ENCODE measurements at regions not wholly inside any gene's neighbourhood (a gene's known extent, or its start where the extent isn't known, plus 50 kb on each side); places are given as distances from the start of the nearest gene placed in this dataset.

- no peak for TF ChIP-seq EZH2phosphoT487 (IDR thresholded peaks at IDR 0.05; ENCODE audit: borderline replicate concordance)
- TF ChIP-seq, protein P1, sequence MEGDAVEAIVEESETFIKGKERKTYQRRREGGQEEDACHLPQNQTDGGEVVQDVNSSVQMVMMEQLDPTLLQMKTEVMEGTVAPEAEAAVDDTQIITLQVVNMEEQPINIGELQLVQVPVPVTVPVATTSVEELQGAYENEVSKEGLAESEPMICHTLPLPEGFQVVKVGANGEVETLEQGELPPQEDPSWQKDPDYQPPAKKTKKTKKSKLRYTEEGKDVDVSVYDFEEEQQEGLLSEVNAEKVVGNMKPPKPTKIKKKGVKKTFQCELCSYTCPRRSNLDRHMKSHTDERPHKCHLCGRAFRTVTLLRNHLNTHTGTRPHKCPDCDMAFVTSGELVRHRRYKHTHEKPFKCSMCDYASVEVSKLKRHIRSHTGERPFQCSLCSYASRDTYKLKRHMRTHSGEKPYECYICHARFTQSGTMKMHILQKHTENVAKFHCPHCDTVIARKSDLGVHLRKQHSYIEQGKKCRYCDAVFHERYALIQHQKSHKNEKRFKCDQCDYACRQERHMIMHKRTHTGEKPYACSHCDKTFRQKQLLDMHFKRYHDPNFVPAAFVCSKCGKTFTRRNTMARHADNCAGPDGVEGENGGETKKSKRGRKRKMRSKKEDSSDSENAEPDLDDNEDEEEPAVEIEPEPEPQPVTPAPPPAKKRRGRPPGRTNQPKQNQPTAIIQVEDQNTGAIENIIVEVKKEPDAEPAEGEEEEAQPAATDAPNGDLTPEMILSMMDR (conservative IDR thresholded peaks at IDR 0.05; ENCODE audit: low read length): no peak
These were observed 94.8 kb upstream of the GDF10 start for GRCh38 chr10:47205192-47205591.

GRCh38 chr10:47206449-47207280 lies 93.3 kb upstream of the GDF10 start:
- Histone ChIP-seq H3K9ac (ENCODE audit: low read depth, low read length, poor library complexity, severe bottlenecking) (no peak overlapping the region), H3F3A (ENCODE audit: low read depth) (peaks cover 3% of the 10 kb centered on the region; the same call in 1 of the 2 replicates), H3K9me3 (ENCODE audit: insufficient read depth, low read depth, low read length) (no peaks in the 10 kb centered on the region), H4K20me1 (ENCODE audit: insufficient read depth, low read length, poor library complexity, severe bottlenecking) (no peaks in the 10 kb centered on the region), H3K4me3 (ENCODE audit: low read length, poor library complexity, severe bottlenecking) (peak overlapping the region; percentile 31), H2AFZ (ENCODE audit: low read length) (no peak overlapping the region), H3K36me3 (ENCODE audit: insufficient read depth, low read length) (no peaks in the 10 kb centered on the region), H3K4me1 (ENCODE audit: insufficient read depth, low read length, poor library complexity, severe bottlenecking) (peaks cover 32% of the 10 kb centered on the region), H3K4me2 (ENCODE audit: low read depth, low read length, poor library complexity, severe bottlenecking) (peak overlapping the region; percentile 67), H3K27me3 (ENCODE audit: insufficient read depth, low read length, poor library complexity, severe bottlenecking) (no peaks in the 10 kb centered on the region), H3K79me2 (ENCODE audit: insufficient read depth, low read length) (no peaks in the 10 kb centered on the region), H3K9me2 (replicated peaks; ENCODE audit: low read depth, low read length) (no peaks in the 10 kb centered on the region)
- TF ChIP-seq EZH2phosphoT487 (IDR thresholded peaks at IDR 0.05; ENCODE audit: borderline replicate concordance): peak; percentile 22; the same call in 1 of the 2 replicates
- TF ChIP-seq, protein P1 (conservative IDR thresholded peaks at IDR 0.05; ENCODE audit: low read length): no peak

More at GRCh38 chr10:47205192-47205591, 94.8 kb upstream of the GDF10 start:
- Histone ChIP-seq H3K79me2 (ENCODE audit: insufficient read depth, low read length) (no peaks in the 10 kb centered on the region), H3K9ac (ENCODE audit: low read depth, low read length, poor library complexity, severe bottlenecking) (no peak overlapping the region), H3F3A (ENCODE audit: low read depth) (peaks cover 3% of the 10 kb centered on the region; the same call in 1 of the 2 replicates), H3K36me3 (ENCODE audit: insufficient read depth, low read length) (no peaks in the 10 kb centered on the region), H4K20me1 (ENCODE audit: insufficient read depth, low read length, poor library complexity, severe bottlenecking) (no peaks in the 10 kb centered on the region), H2AFZ (ENCODE audit: low read length) (no peak overlapping the region), H3K4me1 (ENCODE audit: insufficient read depth, low read length, poor library complexity, severe bottlenecking) (peaks cover 32% of the 10 kb centered on the region), H3K9me3 (ENCODE audit: insufficient read depth, low read depth, low read length) (no peaks in the 10 kb centered on the region), H3K4me2 (ENCODE audit: low read depth, low read length, poor library complexity, severe bottlenecking) (no peak overlapping the region), H3K4me3 (ENCODE audit: low read length, poor library complexity, severe bottlenecking) (no peak overlapping the region), H3K9me2 (replicated peaks; ENCODE audit: low read depth, low read length) (no peaks in the 10 kb centered on the region), H3K27me3 (ENCODE audit: insufficient read depth, low read length, poor library complexity, severe bottlenecking) (no peaks in the 10 kb centered on the region)

DNA sequence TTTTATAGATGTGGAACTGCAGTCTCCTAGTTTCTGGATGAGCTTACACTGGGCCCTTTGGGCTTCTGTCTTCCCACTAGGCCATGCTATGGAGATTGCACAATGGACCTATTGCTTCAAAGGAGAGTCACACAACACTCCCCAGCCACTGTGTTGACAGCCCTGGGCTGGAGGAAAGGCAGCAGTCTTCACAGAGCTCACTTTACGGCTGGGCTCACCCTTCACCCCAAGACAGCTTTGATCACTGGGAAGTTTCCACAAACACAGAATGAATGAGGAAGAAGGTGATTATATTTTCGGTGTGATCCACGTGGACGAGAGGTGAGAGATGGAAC lies 92.7 kb upstream of the GDF10 start:
- Histone ChIP-seq H4K20me1 (ENCODE audit: insufficient read depth, low read length, poor library complexity, severe bottlenecking) (no peaks in the 10 kb centered on the region), H2AFZ (ENCODE audit: low read length) (no peak overlapping the region), H3K27me3 (ENCODE audit: insufficient read depth, low read length, poor library complexity, severe bottlenecking) (no peaks in the 10 kb centered on the region), H3K9ac (ENCODE audit: low read depth, low read length, poor library complexity, severe bottlenecking) (no peak overlapping the region), H3K4me3 (ENCODE audit: low read length, poor library complexity, severe bottlenecking) (peak overlapping the region; percentile 31), H3F3A (ENCODE audit: low read depth) (peaks cover 3% of the 10 kb centered on the region; the same call in 1 of the 2 replicates), H3K4me1 (ENCODE audit: insufficient read depth, low read length, poor library complexity, severe bottlenecking) (peaks cover 32% of the 10 kb centered on the region), H3K36me3 (ENCODE audit: insufficient read depth, low read length) (no peaks in the 10 kb centered on the region), H3K79me2 (ENCODE audit: insufficient read depth, low read length) (no peaks in the 10 kb centered on the region), H3K4me2 (ENCODE audit: low read depth, low read length, poor library complexity, severe bottlenecking) (peak overlapping the region; percentile 67), H3K9me2 (replicated peaks; ENCODE audit: low read depth, low read length) (no peaks in the 10 kb centered on the region), H3K9me3 (ENCODE audit: insufficient read depth, low read depth, low read length) (peaks cover 3% of the 10 kb centered on the region)
- TF ChIP-seq EZH2phosphoT487 (IDR thresholded peaks at IDR 0.05; ENCODE audit: borderline replicate concordance): no peak
- TF ChIP-seq, protein P1 (conservative IDR thresholded peaks at IDR 0.05; ENCODE audit: low read length): no peak

All from Loucy (cell line).